A549 (cell line): ENCODE measurements at regions not wholly inside any gene's neighbourhood (a gene's known extent, or its start where the extent isn't known, plus 50 kb on each side); places are given as distances from the start of the nearest gene placed in this dataset.

Experiments
- CEBPB ChIP-seq, 2 experiments: fragments of >200 bp in 1 of 2; sonication (Bioruptor Twin) in 1 of 2; formaldehyde crosslinking in 1 of 2; IDR thresholded peaks; 2 replicates each; pipeline ENCODE4 v1.6.1; 2012 to 2016
- CHD4 ChIP-seq: fragments of 200-600 bp; sonication (generic); IDR thresholded peaks from 2 replicates; pipeline ENCODE4 v1.6.1; 2016; ENCODE audit warnings: antibody characterized with exemption, mild to moderate bottlenecking, borderline replicate concordance
- CTCF ChIP-seq: fragments of >200 bp; sonication (Bioruptor Twin); formaldehyde crosslinking; IDR thresholded peaks from 3 replicates; pipeline ENCODE4 v1.5.1; 2016
- ELK1 ChIP-seq: fragments of 150-350 bp; IDR thresholded peaks from 2 replicates; pipeline ENCODE4 v1.6.1; 2014; ENCODE audit warnings: low read depth, mild to moderate bottlenecking, low read length
- KDM5A ChIP-seq: fragments of 200-600 bp; sonication (generic); IDR thresholded peaks from 2 replicates; pipeline ENCODE4 v1.6.1; 2016; ENCODE audit warnings: antibody characterized with exemption, mild to moderate bottlenecking
- MAFK ChIP-seq: fragments of 450-650 bp; IDR thresholded peaks from 2 replicates; pipeline ENCODE4 v1.6.1; 2014; ENCODE audit not compliant: partially characterized antibody
- POLR2A ChIP-seq: IDR thresholded peaks from 2 replicates; pipeline ENCODE4 v1.6.1; 2012; ENCODE audit warnings: mild to moderate bottlenecking, low read length
- RARB ChIP-seq: fragments of 250-450 bp; sonication (Bioruptor Pico); IDR thresholded peaks from 2 replicates; pipeline ENCODE4 v1.8.0; 2021; ENCODE audit warnings: mild to moderate bottlenecking, moderate library complexity
- USF2 ChIP-seq: fragments of 450-650 bp; IDR thresholded peaks from 2 replicates; pipeline ENCODE4 v1.6.1; 2014; ENCODE audit warnings: antibody characterized with exemption
- TF ChIP-seq, protein P1 (sequence below): fragments of 200-600 bp; sonication (generic); IDR thresholded peaks from 2 replicates; pipeline ENCODE4 v1.6.1; 2016; ENCODE audit warnings: antibody characterized with exemption, mild to moderate bottlenecking, moderate library complexity

- TF ChIP-seq CEBPB (IDR thresholded peaks at IDR 0.05) (no peak), CTCF (no peak), RARB (CRISPR knock-in tag) (no peak), CHD4 (no peak), KDM5A (no peak), ELK1 (no peak), MAFK (no peak), POLR2A (no peak), USF2 (no peak)
- TF ChIP-seq, protein P1, sequence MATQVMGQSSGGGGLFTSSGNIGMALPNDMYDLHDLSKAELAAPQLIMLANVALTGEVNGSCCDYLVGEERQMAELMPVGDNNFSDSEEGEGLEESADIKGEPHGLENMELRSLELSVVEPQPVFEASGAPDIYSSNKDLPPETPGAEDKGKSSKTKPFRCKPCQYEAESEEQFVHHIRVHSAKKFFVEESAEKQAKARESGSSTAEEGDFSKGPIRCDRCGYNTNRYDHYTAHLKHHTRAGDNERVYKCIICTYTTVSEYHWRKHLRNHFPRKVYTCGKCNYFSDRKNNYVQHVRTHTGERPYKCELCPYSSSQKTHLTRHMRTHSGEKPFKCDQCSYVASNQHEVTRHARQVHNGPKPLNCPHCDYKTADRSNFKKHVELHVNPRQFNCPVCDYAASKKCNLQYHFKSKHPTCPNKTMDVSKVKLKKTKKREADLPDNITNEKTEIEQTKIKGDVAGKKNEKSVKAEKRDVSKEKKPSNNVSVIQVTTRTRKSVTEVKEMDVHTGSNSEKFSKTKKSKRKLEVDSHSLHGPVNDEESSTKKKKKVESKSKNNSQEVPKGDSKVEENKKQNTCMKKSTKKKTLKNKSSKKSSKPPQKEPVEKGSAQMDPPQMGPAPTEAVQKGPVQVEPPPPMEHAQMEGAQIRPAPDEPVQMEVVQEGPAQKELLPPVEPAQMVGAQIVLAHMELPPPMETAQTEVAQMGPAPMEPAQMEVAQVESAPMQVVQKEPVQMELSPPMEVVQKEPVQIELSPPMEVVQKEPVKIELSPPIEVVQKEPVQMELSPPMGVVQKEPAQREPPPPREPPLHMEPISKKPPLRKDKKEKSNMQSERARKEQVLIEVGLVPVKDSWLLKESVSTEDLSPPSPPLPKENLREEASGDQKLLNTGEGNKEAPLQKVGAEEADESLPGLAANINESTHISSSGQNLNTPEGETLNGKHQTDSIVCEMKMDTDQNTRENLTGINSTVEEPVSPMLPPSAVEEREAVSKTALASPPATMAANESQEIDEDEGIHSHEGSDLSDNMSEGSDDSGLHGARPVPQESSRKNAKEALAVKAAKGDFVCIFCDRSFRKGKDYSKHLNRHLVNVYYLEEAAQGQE: no peak
Measured at GRCh38 chr2:65920659-65921058, 488.3 kb upstream of the SPRED2 start.
